ENCODE measurements at regions not wholly inside any gene's neighbourhood (a gene's known extent, or its start where the extent isn't known, plus 50 kb on each side); places are given as distances from the start of the nearest gene placed in this dataset.

GRCh38 chr13:88586263-88586662, 915.1 kb downstream of the SLITRK5 start:
- Histone ChIP-seq H3K9me3 (no peaks in the 10 kb centered on the region), H3K27me3 (no peaks in the 10 kb centered on the region), H3K36me3 (no peaks in the 10 kb centered on the region), H3K4me1 (no peaks in the 10 kb centered on the region), H3K4me3 (replicated peaks in 1 of 3) (no peak overlapping the region), H3K27ac (no peak overlapping the region)
- DNase-seq, result no peak
- intact Hi-C loops (cut with DNase I), result no loop called here
- no peak for TF ChIP-seq CTCF (IDR thresholded peaks at IDR 0.05)
- TF ChIP-seq POLR2A (IDR thresholded peaks at IDR 0.05), result no peak

- Histone ChIP-seq H3K36me3 (no peaks in the 10 kb centered on the region), H3K4me1 (no peaks in the 10 kb centered on the region), H3K27me3 (no peaks in the 10 kb centered on the region), H3K27ac (no peak overlapping the region), H3K9me3 (no peaks in the 10 kb centered on the region), H3K4me3 (replicated peaks in 1 of 3) (no peak overlapping the region)
- no peak for TF ChIP-seq POLR2A (IDR thresholded peaks at IDR 0.05)
- no peak for TF ChIP-seq CTCF (IDR thresholded peaks at IDR 0.05)
- WGBS, 2 donors, result 58 to 64% methylated on average over 1 of the region's 1 CpG
- intact Hi-C loops (cut with DNase I), result no loop called here
- no peak for DNase-seq
Measured at GRCh38 chr13:88590574-88590973, 919.4 kb downstream of the SLITRK5 start.

- no peak for TF ChIP-seq CTCF (IDR thresholded peaks at IDR 0.05)
- DNase-seq, result no peak
- intact Hi-C loops (cut with DNase I), result no loop called here
- Histone ChIP-seq H3K27me3 (no peaks in the 10 kb centered on the region), H3K27ac (no peak overlapping the region), H3K4me1 (no peaks in the 10 kb centered on the region), H3K9me3 (no peaks in the 10 kb centered on the region), H3K36me3 (no peaks in the 10 kb centered on the region), H3K4me3 (replicated peaks in 1 of 3) (no peak overlapping the region)
- WGBS, 2 donors, result 80 to 90% methylated on average over 1 of the region's 1 CpG
Measured at GRCh38 chr13:88592105-88592504, 920.9 kb downstream of the SLITRK5 start.

GRCh38 chr13:88601949-88602348, 930.8 kb downstream of the SLITRK5 start:
- Histone ChIP-seq H3K27me3 (no peaks in the 10 kb centered on the region), H3K4me3 (replicated peaks in 1 of 3) (no peak overlapping the region), H3K27ac (no peak overlapping the region), H3K4me1 (no peaks in the 10 kb centered on the region), H3K36me3 (no peaks in the 10 kb centered on the region), H3K9me3 (no peaks in the 10 kb centered on the region)
- DNase-seq, result no peak
- WGBS, 2 donors, result 84 to 88% methylated on average over 2 of the region's 2 CpGs
- intact Hi-C loops (cut with DNase I), result no loop called here
- no peak for TF ChIP-seq POLR2A (IDR thresholded peaks at IDR 0.05)
- no peak for TF ChIP-seq CTCF (IDR thresholded peaks at IDR 0.05)

GRCh38 chr13:88602786-88603777, 931.9 kb downstream of the SLITRK5 start:
- Histone ChIP-seq H3K9me3 (no peaks in the 10 kb centered on the region), H3K4me3 (replicated peaks in 1 of 3) (no peak overlapping the region), H3K27me3 (no peaks in the 10 kb centered on the region), H3K4me1 (no peaks in the 10 kb centered on the region), H3K36me3 (no peaks in the 10 kb centered on the region), H3K27ac (no peak overlapping the region)
- TF ChIP-seq CTCF (IDR thresholded peaks at IDR 0.05) (no peak), POLR2A (IDR thresholded peaks at IDR 0.05) (no peak)
- DNase-seq, result no peak
- 83 to 86% methylated on average over 5 of the region's 5 CpGs for WGBS, 2 donors
- intact Hi-C loops (cut with DNase I), result no loop called here

All from thyroid gland (tissue), 4 donors.